Fibroblast of pulmonary artery (primary cell): ENCODE measurements at regions not wholly inside any gene's neighbourhood (a gene's known extent, or its start where the extent isn't known, plus 50 kb on each side); places are given as distances from the start of the nearest gene placed in this dataset.

Source experiments
- DNase-seq: peaks from one replicate; pipeline ENCODE4 v3.0.0-alpha.2; 2010; ENCODE audit warnings: low read depth
- H3K4me3 ChIP-seq: replicated peaks from 2 replicates; pipeline ENCODE4 v1.5.1; 2011; ENCODE audit warnings: low read depth, mild to moderate bottlenecking, control low read depth, low read length, moderate library complexity
- TF ChIP-seq, protein P1 (sequence below): IDR thresholded peaks from 2 replicates; pipeline ENCODE4 v1.5.1; 2011; ENCODE audit warnings: mild to moderate bottlenecking, control low read depth, low read length, inconsistent platforms; ENCODE audit errors: missing control alignments

DNA sequence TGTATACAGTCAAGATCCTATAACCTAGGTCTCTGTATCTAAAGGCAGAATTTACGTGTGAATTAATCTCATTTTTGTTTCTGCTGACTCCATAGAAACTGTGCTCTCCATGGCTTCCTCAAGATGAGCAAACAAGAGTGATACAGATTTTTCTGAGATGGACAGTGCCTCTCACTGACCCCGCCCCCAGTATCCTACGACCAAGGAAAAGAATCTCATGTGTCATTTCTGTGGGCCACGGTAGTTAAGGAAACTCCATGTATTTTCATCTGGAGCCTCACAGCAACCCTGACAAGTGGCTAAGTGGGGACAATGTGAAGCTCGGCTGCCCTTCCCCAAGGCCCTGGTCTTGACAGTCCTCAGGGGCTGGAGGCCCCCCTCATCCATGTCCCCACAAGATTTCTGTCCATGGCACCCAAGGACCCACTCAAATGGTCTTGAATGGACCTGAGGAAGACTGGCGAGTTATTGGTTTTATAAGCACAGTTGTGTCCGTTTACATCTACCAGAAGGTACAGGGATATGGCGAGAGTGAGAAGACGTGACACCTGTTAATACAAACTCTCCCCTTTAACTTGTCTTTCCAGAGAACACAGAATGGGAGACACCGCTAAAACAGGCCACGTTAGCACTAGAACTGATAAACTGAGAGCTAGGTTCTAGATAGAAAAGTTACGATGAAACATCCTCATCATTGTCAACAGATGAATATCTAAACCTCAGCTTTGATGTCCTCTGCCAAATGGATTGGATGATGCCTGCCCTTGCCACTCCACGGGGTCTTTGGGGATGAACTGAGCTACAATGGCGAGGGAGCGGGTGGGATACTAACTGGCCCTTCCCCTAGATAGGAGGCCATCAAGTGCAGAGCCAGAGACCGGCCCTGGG, 108.4 kb upstream of the EGLN3 start:
- H3K4me3 ChIP-seq, result peak overlapping the region; percentile 60
- no peak for DNase-seq
- TF ChIP-seq, protein P1, sequence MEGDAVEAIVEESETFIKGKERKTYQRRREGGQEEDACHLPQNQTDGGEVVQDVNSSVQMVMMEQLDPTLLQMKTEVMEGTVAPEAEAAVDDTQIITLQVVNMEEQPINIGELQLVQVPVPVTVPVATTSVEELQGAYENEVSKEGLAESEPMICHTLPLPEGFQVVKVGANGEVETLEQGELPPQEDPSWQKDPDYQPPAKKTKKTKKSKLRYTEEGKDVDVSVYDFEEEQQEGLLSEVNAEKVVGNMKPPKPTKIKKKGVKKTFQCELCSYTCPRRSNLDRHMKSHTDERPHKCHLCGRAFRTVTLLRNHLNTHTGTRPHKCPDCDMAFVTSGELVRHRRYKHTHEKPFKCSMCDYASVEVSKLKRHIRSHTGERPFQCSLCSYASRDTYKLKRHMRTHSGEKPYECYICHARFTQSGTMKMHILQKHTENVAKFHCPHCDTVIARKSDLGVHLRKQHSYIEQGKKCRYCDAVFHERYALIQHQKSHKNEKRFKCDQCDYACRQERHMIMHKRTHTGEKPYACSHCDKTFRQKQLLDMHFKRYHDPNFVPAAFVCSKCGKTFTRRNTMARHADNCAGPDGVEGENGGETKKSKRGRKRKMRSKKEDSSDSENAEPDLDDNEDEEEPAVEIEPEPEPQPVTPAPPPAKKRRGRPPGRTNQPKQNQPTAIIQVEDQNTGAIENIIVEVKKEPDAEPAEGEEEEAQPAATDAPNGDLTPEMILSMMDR, result no peak

DNA sequence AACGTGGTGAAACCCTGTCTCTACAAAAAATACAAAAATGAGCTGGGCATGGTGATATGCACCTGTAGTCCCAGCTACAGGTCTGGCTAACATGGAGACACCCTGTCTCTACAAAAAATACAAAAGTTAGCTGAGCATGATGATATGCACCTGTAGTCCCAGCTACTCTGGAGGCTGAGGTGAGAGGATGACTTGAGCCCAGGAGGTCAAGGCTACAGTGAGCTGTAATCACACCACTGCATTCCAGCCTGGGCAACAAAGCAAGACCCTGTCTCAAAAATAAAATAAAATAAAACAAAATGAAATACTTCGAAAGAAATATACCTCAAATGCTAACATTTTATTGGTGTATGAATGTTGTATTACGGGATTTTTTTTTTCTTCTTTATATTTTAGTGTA, 107.6 kb upstream of the EGLN3 start:
- TF ChIP-seq, protein P1, result no peak
- DNase-seq, result no peak
- H3K4me3 ChIP-seq, result no peak overlapping the region

DNA sequence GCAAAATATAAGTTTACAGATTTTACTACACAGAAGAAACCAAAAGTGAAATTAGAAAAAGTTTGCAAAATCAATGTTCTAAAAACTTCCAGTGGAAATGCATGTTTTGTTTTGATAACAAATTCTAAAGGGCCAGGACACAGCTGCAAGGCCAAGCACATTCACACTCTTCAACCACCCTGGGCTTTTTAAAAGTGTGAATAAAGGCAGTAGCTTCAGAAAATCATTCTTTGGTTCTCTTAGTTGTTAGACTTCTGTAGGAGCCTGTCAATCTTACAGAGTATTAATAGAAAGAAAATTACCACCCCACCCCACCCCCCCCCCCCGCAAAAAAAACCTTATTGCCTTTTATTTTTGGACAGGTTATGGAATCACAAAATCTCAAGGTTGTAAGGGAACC, 105.2 kb upstream of the EGLN3 start:
- TF ChIP-seq, protein P1, result no peak
- no peak overlapping the region for H3K4me3 ChIP-seq
- DNase-seq, result no peak

DNA sequence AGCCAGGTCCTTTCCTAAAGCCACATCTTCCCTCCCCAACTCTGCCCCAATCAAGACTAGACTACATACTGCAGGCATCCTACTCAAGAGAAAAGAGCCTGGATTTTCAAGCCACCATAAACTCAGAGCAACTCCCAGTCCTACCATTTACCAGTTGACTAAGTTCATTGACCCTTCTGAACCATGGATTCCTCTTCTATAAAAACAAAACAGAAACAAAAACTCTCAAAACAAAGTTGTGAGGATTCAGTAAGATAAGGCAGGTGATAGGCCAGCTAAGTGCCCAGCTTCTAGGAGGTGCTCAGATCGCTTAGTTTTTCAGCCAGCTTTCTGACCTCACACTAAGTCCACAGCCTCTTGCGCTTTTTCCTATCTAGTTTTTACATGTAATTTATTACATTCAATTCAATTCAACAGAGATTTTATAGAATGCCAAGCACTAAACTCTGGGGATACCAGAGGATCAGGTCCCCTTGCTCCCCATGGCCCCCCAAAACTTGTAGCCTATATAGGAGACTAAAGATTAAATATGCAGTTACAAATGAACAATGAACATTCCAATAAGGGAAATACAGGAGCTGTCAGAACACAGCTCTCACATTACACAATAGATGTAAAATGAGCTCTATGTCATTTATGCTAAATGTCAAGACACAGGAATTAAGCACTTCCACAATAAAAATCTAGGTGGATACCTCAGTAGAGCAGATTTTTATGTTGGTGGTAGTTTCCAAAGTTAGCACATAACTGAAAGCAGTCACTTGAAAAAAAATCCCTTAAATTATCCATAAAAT, 104.5 kb upstream of the EGLN3 start:
- no peak for DNase-seq
- TF ChIP-seq, protein P1, result no peak
- no peak overlapping the region for H3K4me3 ChIP-seq

DNA sequence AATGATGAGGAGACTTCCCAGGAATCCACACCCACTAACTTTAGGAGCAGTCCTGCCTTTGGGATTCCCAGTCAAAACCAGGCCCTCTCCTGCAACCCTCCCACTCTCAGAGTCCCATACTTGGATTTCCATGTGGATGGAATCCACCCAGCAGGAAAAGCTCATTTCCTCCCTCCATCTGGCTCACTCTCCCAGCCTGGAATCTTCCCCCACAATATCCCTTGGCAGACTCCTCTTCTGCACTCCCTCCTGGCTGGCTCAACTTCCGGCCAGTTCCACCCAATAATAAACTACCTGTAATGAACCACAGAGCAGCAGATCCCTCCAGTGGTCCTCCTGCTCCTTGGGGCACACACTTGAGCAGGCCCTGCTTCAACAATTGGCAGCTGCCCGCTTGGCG, 102.8 kb upstream of the EGLN3 start:
- TF ChIP-seq, protein P1, result peak; percentile 43

DNA sequence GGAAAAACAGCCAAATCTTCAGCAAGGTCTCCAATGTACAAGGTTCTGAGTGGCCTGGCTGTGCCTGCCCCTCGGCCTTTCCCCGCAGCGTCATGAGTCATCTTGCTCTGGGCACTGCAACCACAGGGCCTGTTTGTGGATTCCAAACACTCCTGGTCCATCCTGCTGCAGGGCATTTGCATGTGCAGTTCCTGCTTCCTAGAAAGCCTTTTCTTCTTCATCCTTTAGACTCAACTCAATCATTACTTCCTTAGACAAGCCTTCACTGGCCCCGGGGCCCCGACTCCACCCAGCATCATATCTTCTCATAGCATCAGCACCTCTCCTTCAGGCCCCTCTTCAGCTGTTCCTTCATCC, 101.8 kb upstream of the EGLN3 start:
- H3K4me3 ChIP-seq, result no peak overlapping the region
- TF ChIP-seq, protein P1, result no peak

More for the DNA sequence above, 102.8 kb upstream of the EGLN3 start:
- H3K4me3 ChIP-seq, result no peak overlapping the region
- DNase-seq, result peak; percentile 85

More for the DNA sequence above, 101.8 kb upstream of the EGLN3 start:
- DNase-seq, result peak; percentile 53
